ENCODE measurements at regions not wholly inside any gene's neighbourhood (a gene's known extent, or its start where the extent isn't known, plus 50 kb on each side); places are given as distances from the start of the nearest gene placed in this dataset.
A peak's percentile ranks its signal among the peaks of the same experiment; 100 is the strongest.
"Not testable (repeated sequence)": the region's sequence is repeated elsewhere in the genome, so short reads cannot be mapped to it uniquely, and the experiment has no call there.

DNA sequence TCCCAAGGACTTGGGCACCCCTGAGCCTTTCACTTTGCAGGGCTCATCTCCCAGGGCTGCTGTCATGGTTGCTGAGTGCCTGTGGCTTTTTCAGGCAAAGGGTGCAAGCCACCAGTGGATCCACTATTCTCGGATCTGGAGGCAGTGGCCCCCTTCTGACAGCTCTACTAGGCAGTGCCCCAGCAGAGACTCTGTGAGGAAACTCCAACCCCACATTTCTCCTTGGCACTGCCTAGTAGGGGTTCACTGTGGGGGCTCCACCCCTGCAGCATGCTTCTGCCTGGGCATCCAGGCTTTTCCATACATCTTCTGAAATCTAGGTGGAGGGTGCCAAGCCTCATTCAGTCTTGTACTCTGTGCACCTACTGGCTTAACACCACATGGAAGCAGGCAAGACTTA is 675.0 kb upstream of the MBL2 start:
- DNase-seq (ENCODE audit: low read depth in 3 of 3, low spot score in 2 of 3) = no peak

DNA sequence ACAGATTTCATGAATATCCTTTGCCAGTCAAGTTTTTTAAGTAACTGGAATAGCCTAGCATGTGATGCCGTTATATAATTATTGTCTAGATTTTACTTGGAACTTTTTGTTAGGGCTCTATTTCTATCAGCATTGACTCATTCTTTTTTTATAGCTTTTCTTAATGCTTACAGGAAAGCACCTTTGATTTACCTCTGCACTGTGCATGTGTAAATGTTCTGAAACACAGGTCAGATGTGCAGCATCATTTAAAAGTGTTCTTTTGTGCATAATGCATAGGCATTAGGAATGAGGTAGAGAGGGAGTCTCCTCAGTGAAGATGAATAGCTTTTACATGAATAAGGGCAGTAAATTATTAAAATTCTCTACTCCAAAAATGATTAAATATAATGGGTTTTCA is 669.3 kb upstream of the MBL2 start:
- DNase-seq (ENCODE audit: low read depth in 3 of 3, low spot score in 2 of 3) = no peak

DNA sequence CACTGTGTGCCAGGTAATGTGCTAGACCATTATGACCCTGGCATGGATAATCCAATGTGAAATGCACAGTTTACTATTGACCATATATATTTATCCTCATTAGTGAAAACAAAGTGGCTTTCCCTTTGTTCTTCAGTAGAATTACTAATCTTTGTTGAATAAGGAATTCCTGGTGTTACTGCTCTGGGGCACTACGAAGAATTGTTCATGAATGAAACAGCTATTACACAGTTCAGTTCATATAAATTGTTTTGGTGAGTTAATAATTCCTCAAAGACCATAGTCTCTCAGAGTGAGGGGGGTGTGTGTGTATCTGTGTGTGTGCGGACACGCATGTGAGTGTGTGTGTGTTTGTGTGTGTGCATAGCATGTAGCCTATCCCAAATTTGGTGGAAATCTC is 668.0 kb upstream of the MBL2 start:
- peak in 1 of 3 donors; percentile 21 for DNase-seq (ENCODE audit: low read depth in 3 of 3, low spot score in 2 of 3)

DNA sequence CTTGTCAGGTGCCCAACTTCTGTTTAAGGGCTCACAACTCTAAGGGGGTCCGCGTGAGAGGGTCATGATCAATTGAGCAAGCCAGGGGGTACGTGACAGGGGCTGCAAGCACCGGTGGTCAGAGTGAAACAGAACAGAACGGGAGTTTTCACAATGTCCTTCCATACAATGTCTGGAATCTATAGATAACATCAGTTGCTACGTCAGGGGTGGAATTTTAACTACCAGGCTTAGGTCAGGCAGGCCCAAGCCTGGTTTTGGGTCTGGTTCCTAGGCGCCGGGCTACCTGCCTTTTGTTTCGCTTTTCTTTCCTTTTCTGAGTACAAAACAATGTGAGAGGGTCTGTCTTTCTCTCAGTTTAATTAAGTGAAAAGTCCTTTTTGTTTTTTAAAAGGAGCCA is 666.5 kb upstream of the MBL2 start:
- DNase-seq (ENCODE audit: low read depth in 3 of 3, low spot score in 2 of 3) = not testable (repeated sequence)

DNA sequence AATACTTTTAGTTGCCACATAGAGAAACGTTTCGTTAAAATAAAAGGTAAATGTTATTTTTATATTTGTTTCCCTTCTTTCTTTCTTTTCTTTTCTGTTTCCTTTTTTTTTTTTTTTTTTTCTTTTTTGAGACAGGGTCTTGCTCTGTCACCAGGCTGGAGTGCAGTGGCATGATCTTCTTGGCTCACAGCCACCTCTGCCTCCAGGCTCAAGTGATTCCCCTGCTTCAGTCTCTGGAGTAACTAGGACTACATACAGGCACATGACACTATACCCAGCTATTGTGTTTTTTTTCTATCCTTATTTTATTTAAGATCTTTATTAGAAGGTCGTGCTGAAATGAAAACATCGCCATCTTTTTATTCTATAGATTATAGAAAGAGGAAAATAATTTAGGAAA is 661.8 kb upstream of the MBL2 start:
- DNase-seq (ENCODE audit: low read depth in 3 of 3, low spot score in 2 of 3) = no peak

DNA sequence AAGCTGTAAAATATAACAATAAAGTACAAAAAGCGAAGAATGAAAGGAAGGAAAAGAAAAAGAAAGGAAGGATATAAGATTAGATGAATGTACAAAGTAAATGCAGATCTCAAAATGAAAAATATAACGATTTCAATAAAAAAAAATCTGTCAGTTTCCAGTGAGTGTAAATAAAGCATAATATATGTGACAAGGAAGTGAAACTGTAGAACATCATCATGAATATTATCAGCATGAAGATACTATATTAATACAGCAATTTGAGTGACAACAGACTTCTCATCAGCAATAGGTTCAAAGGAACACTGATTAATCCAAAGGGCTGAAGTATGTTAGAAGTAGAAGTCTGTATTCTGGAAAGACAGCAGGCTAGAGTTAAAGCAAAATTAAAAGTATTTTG is 659.5 kb upstream of the MBL2 start:
- DNase-seq (ENCODE audit: low read depth in 3 of 3, low spot score in 2 of 3) = no peak

DNA sequence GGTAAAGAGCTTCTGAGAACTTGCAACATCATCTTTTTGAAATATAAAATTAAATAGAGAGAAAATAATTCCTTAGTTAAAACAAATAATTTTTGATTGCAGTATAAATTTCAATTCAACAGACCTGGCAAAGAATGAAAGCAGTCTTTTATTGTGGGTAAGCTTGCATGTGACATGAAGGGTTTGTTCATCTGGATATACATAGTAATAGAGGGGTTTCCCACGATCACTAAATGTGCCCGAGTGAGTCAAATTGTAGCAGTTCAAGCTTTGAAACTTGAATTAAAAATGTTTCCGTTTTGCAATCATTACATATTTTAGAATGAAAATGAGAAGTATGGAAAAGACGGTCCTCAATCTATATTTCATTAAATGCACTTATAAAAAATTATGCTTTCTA is 658.4 kb upstream of the MBL2 start:
- no peak for DNase-seq (ENCODE audit: low read depth in 3 of 3, low spot score in 2 of 3)

DNA sequence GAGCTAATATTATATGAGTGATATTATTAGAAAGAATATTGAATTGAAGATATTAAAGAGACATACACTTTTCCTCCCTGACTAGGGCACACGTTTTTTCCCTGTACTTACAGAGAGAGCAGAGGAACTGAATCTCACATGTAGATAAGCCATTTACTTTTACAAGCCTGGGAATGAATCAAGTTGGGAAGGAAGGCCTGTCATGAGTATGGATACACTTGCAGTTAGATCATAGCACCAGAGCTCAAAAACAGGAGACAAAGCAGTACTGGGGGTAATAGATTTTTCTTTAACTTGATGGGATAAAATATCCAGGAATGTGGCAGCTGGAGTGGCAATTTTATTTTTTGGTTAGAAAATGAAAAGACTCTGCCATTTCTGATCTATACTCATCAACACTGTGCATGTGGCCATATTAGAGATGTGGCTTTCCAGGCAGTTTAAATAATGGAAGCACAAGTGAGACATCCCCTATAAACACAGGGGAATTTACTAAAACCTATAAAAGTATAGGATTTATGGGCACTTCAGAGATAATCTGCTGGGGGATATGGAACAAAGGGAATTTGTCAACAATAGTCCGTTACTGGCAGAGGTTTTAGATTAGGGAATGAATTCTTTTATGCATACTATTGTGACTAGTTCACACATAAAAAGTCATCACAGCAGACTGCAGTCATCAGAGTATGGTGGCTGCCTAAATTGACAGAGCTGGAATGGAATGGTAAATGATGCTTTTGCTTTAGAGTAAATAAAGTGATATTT is 657.7 kb upstream of the MBL2 start:
- DNase-seq (ENCODE audit: low read depth in 3 of 3, low spot score in 2 of 3) = no peak

DNA sequence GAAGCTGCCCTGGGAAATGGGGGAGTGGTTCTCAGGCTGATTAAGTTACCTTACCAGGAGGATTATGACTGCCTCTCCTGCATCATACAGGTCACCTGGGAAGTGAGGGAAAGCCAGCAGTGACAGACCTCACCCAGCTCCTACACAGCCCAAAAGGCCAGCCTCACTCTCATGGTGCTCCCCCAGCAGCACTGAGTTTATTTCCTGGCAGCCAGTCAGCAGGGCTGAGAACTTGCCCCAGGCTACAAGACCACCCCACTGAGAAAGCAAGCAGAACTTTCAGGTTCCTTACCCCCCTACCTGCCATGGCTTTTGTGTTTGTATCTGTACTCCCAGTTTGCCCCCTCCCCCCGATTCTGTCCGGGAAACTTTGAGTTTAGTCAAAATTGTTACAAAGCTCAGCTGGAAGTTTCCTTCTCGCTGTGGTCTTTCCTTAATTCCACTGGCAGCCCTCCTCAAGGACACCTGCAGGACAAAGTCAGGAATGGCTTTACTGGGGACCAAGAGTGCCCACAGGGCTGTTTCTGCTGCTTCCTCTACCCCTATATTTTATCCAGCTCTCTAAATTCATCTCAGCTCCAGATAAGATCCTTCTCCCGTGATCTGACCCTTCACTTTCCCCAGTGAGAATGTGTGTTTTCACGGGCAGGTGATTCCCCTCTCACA is 649.8 kb upstream of the MBL2 start:
- no peak for DNase-seq (ENCODE audit: low read depth in 3 of 3, low spot score in 2 of 3)

DNA sequence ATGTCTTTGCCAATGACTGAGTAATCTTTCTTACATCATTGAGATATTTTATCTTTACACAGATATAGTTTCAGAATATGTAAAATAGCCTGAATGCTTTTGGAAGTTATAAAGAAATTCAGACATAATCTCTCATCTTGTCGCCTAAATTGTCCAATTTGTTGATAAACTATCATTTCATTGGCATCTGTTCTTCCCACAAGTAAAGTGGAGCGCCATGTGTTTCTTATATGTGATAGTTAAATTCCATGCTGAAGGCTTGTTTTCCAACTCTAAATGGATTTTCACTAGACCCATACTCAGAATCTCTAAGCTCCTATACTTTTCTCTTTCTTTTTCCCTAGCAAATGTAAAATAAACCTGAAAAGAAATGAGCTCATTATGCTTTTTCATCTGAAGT is 640.1 kb upstream of the MBL2 start:
- DNase-seq (ENCODE audit: low read depth in 3 of 3, low spot score in 2 of 3) = no peak

DNA sequence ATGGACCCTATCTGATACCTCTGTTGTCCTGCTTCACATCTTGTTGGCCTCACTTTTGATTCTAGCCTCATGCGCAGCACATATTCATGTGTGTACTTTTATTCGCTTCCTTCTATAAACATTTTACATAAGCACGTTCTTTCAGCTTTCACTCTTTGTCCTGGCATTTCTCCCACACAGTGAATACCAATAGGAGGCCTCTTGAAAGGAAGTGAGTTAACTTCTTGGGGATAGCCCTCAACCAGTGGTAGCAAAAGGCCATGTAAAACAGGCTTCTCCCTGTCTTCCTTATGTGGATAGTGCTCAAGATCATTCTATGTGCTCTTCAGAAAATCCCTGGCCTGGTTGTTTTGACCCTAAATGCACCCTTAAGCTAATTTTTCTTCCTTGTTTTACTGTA is 633.9 kb upstream of the MBL2 start:
- no peak for DNase-seq (ENCODE audit: low read depth in 3 of 3, low spot score in 2 of 3)

DNA sequence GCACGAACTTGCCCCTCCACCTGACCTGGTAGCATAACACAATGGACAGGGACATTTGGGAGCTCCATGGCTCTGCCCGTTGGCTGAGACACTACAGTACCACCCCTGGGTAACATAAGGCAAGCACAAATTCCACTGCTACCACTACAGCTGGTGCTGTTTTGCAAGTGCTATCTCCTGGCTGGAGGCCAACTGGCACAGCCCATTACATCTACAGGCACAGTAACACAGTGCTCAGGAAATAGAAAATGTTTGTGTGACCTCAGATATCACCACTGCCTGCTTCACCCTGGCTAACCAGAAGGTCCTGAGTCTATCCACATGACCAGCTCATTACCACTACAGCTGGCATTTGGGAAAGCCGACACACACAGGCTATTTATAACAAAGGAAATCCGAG is 631.1 kb upstream of the MBL2 start:
- no peak for DNase-seq (ENCODE audit: low read depth in 3 of 3, low spot score in 2 of 3)

DNA sequence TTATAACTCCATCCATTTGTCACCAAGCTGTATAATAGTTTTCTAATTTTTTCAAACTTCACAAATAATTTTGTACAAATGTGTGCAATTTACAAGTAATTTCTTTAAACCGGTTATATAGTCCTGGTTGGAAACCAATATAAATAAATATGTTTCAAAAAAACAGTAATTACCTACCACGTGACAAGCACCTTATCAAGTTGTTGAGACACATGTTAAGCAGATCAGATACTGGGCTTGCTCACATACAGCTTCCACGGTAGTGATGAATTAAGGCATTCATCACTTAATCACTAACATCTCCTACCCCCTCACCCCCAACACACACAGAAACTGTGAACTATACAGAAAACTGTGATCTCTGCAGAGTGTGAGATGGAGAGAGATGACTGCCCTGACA is 630.0 kb upstream of the MBL2 start:
- no peak for DNase-seq (ENCODE audit: low read depth in 3 of 3, low spot score in 2 of 3)

DNA sequence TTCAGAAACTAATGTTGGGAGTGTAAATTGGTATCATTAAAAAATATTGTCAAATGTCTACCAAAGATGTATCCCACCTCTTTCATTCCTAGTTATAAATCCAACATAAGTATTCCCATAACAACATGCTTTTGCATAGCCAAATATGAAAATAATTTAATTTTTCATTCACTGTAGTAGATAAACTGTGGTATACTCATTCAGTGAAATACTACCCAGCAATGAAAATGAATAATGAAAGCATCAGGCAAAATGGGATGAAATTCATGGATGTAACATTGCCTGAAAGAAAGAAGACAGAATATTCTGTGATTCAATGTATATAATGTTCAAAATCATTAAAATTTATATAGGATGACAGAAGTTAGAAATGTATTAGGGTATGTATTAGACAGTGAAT is 629.0 kb upstream of the MBL2 start:
- DNase-seq (ENCODE audit: low read depth in 3 of 3, low spot score in 2 of 3) = no peak

DNA sequence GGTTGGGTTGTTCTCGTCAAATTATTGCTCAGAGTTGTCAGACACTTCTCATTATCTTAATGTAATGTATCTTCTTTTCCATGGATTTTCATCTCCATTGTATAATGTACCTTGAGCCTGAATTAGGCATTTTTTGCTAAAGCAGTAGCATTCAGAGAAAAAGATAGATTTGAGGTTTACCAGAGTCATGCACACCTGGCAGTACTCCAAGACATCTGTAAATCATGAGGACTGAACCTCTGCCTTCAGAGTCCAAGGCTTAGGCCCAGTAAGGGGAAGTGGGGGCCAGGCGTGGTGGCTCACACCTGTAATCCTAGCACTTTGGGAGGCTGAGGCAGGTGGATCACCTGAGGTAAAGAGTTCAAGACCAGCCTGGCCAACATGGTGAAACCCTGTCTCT is 624.3 kb upstream of the MBL2 start:
- no peak for DNase-seq (ENCODE audit: low read depth in 3 of 3, low spot score in 2 of 3)

DNA sequence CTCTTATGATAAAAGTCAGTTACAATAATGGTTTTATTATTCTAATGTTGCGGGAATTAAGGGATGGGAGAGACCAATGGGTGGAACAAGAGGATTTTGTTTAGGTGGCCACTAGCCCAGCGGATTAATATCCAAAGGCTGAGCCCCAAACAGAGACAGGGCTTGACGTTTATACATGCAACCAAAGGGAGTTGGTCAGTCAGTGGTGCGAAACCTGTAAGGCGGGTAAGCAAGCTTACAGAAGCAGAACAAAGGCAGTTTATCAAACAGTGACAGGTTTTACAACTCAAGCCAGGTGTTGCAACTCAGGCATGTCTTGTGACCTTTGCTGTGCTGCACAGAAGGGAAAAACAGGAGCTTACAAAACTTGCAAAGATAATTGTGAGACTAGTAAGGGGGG is 622.9 kb upstream of the MBL2 start:
- DNase-seq (ENCODE audit: low read depth in 3 of 3, low spot score in 2 of 3) = no peak

DNA sequence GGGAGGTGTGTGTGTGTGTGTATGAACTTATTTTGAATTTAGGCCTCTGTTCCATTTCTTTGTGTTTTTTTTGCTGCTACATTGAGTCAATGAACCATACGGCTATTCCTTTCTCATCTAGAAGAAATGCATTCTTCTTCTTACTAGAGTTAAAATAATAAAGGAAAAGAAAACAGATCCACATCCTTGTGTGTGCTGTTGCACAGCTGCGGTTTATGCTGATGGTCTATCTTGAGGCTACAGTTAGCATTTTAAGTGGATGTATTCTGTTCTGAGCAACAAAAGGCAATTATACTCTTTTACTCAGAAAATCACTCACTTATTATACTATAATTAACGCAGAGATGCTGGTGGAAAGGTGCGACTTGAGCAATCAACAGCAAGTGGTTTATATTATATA is 615.0 kb upstream of the MBL2 start:
- DNase-seq (ENCODE audit: low read depth in 3 of 3, low spot score in 2 of 3) = no peak

DNA sequence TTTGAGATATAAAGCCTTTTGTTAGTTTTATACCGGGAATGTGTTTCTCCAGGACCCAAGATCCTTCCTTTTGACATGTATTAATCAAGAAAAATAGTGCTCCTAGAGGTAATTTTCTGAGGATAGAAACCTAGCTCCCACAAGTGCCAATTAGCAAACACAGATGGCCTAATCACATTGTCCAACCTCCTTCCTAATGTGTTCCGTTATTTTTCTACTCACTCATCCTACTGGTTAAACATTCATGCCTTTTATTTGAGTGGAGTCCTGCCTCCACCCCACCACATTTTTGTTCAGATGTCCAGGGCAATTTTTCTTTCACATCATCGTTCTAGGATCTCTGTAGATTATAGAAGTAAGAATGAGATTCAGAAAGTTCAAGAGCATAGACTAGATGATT is 610.0 kb upstream of the MBL2 start:
- no peak for DNase-seq (ENCODE audit: low read depth in 3 of 3, low spot score in 2 of 3)

DNA sequence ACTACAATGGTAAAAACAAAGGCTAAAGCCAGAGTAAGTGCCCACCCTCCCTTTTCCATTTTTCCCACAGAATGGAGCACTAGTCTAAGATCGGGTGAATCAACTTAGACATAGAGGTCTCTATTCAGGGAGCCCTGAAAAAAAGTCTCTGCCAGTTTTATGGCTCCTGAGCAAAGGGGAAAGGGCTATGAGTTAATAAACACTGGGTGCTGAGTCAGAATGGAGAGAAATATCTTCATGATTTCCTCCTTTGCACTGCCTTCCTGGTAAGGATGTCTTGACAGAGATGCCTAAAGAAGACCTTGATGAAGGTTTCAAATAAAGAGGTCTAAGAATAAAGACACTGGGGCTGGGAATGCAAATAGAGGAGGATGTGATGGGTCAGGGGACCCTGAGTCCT is 607.4 kb upstream of the MBL2 start:
- DNase-seq (ENCODE audit: low read depth in 3 of 3, low spot score in 2 of 3) = no peak

DNA sequence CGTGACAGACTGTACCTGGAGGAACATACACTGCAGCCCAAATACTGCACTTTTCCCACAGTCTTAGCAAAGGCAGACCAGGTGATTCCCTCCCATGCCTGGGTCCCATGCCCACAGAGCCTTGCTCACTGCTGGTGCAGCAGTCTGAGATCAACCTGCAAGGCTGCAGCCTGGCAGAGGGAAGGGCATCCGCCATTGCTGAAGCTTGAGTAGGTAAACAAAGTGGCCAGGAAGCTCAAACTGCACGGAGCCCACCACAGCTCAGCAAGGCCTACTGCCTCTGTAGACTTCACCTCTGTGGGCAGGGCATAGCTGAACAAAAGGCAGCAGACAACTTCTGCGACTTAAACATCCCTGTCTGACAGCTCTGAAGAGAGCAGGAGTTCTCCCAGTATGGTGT is 597.8 kb upstream of the MBL2 start:
- DNase-seq (ENCODE audit: low read depth in 3 of 3, low spot score in 2 of 3) = no peak

DNA sequence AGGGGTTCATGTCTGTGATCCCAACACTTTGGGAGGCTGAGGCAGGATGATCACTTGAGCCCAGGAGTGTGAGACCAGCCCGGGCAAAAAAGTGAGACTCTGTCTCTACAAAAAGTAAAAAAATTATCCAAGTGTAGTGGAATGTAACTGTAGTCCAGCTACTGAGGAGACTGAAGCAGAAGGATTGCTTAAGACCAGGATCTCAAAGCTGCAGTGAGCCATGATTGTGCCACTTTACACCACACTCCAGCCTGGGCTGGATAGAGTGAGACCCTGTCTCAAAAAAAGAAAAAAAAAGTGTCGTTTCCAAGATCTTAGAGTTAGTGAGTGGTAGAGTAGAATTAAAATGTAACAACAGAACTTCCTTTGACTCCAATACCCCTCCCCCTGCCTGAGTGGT is 589.4 kb upstream of the MBL2 start:
- DNase-seq (ENCODE audit: low read depth in 3 of 3, low spot score in 2 of 3) = no peak

DNA sequence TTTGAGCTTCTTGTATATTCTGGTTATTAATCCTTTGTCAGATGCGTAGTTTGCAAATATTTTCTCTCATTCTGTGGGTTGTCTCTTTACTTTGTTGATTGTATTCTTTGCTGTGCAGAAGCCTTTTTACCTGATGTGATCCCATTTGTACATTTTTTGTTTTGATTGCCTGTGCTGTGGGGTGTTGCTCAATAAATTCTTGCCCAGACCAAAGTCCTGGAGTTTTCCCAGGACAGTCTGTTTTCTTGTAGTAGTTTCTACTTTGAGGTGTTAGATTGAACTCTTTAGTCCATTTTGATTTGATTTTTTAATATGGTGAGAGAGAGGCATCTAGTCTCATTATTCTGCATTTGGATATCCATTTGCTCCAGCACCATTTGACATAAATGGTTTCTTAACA is 588.7 kb upstream of the MBL2 start:
- no peak for DNase-seq (ENCODE audit: low read depth in 3 of 3, low spot score in 2 of 3)

DNA sequence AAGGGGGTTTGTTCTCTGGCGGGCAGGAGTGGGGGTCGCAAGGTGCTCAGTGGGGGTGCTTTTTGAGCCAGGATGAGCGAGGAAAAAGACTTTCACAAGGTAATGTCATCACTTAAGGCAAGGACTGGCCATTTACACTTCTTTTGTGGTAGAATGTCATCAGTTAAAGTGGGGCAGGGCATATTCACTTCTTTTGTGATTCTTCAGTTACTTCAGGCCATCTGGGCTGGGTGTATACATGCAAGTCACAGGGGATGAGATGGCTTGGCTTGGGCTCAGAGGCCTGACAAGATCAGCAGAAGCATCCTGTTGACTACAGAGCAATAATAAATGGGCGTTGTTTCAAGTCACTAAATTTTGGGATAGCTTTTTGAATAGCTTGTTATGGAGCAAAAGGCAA is 586.4 kb upstream of the MBL2 start:
- DNase-seq (ENCODE audit: low read depth in 3 of 3, low spot score in 2 of 3) = not testable (repeated sequence)
